SK-N-SH (cell line): ENCODE measurements at regions not wholly inside any gene's neighbourhood (a gene's known extent, or its start where the extent isn't known, plus 50 kb on each side); places are given as distances from the start of the nearest gene placed in this dataset.
"Not testable (repeated sequence)": the region's sequence is repeated elsewhere in the genome, so short reads cannot be mapped to it uniquely, and the experiment has no call there.

Source experiments
- CTCF ChIP-seq: fragments of 200-600 bp; sonication (generic); IDR thresholded peaks from 2 replicates; pipeline ENCODE4 v1.6.1; 2017; ENCODE audit warnings: antibody characterized with exemption, mild to moderate bottlenecking, moderate library complexity
- EZH2phosphoT487 ChIP-seq: fragments of 200-600 bp; sonication (generic); IDR thresholded peaks from 2 replicates; pipeline ENCODE4 v1.6.1; 2017; ENCODE audit warnings: low read depth, mixed run types, mild to moderate bottlenecking, antibody characterized with exemption, moderate library complexity, borderline replicate concordance
- FOXJ3 ChIP-seq: sonication (generic); formaldehyde crosslinking; IDR thresholded peaks from 2 replicates; pipeline ENCODE4 v1.5.1; 2020; ENCODE audit warnings: mild to moderate bottlenecking, missing genetic modification reagents
- MXI1 ChIP-seq: IDR thresholded peaks from 2 replicates; pipeline ENCODE4 v1.6.1; 2012; ENCODE audit warnings: mild to moderate bottlenecking, low read depth, low read length, improper control_type of control experiment

GRCh38 chr1:194858811-194859480 lies 1672.5 kb upstream of the B3GALT2 start:
- not testable (repeated sequence) for TF ChIP-seq EZH2phosphoT487, MXI1, FOXJ3, CTCF
